ENCODE measurements at regions not wholly inside any gene's neighbourhood (a gene's known extent, or its start where the extent isn't known, plus 50 kb on each side); places are given as distances from the start of the nearest gene placed in this dataset.

GRCh38 chr2:187177253-187177652 lies 270.8 kb downstream of the CALCRL start:
- H3K27ac ChIP-seq: no peak overlapping the region
- DNase-seq (ENCODE audit: low spot score in 2 of 2): no peak
- H3K4me3 ChIP-seq: no peak overlapping the region
- TF ChIP-seq POLR2A (IDR thresholded peaks at IDR 0.05) (no peak), POLR2AphosphoS5 (IDR thresholded peaks at IDR 0.05) (no peak), CTCF (IDR thresholded peaks at IDR 0.05) (no peak)
- no peaks in the 10 kb centered on the region for H3K4me1 ChIP-seq
- H3K36me3 ChIP-seq: no peaks in the 10 kb centered on the region
- H3K9me3 ChIP-seq: peaks cover under 1 to 1% of the 10 kb centered on the region in 2 donors
- intact Hi-C loops (cut with DNase I; ENCODE audit: low total_unique reads): no loop called here
- H3K27me3 ChIP-seq: no peaks in the 10 kb centered on the region

GRCh38 chr2:187174582-187174981 lies 273.5 kb downstream of the CALCRL start:
- intact Hi-C loops (cut with DNase I; ENCODE audit: low total_unique reads): no loop called here
- H3K9me3 ChIP-seq: no peaks in the 10 kb centered on the region
- H3K4me3 ChIP-seq: no peak overlapping the region
- H3K27me3 ChIP-seq: no peaks in the 10 kb centered on the region
- H3K36me3 ChIP-seq: no peaks in the 10 kb centered on the region
- H3K27ac ChIP-seq: no peak overlapping the region
- TF ChIP-seq POLR2A (IDR thresholded peaks at IDR 0.05) (no peak), CTCF (IDR thresholded peaks at IDR 0.05) (no peak), POLR2AphosphoS5 (IDR thresholded peaks at IDR 0.05) (no peak)
- no peak for DNase-seq (ENCODE audit: low spot score in 2 of 2)
- no peaks in the 10 kb centered on the region for H3K4me1 ChIP-seq

DNA sequence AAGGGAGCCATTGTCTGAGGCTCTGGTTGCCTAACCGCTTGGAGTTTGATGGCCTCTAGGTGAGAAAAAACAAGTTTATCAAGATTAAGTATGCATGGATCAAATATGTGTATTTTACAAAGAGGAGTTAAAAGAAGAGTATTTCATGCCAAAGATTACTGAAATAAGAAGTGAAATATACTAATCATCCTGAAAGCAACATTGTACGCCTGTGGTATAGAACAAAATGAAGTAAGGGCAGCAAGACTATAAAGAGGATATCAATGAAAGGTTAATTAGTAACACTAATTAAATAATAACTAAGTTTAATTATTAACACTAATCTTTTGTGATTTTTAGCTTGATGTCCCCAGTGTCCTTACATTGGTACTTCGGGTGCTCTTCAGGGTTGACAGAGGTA lies 276.7 kb downstream of the CALCRL start:
- intact Hi-C loops (cut with DNase I; ENCODE audit: low total_unique reads): no loop called here
- H3K27me3 ChIP-seq: no peaks in the 10 kb centered on the region

DNA sequence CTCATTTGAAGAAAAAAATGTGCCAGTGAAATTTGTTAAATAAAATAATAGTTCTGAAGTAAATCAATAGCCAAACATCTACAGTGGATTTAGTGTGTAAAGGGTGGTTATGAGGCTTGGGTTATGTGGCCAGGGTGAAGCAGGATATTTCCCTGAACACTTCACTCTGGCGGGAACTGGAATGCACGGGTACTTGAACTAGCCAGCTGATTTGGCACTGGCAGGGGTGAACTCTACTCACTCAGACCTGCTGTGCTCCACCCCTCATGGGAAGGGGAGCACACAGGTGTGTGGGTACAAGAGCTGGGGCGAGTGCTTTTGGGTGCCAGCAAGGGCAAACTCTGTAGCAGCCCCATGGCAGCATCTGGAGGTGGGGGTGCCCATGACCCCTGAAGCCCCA lies 278.2 kb downstream of the CALCRL start:
- Histone ChIP-seq H3K9me3 (no peaks in the 10 kb centered on the region), H3K27ac (no peak overlapping the region), H3K4me1 (no peaks in the 10 kb centered on the region), H3K36me3 (no peaks in the 10 kb centered on the region), H3K4me3 (no peak overlapping the region), H3K27me3 (no peaks in the 10 kb centered on the region)
- no peak for DNase-seq (ENCODE audit: low spot score in 2 of 2)
- intact Hi-C loops (cut with DNase I; ENCODE audit: low total_unique reads): no loop called here
- TF ChIP-seq POLR2AphosphoS5 (IDR thresholded peaks at IDR 0.05): no peak
- no peak for TF ChIP-seq POLR2A (IDR thresholded peaks at IDR 0.05)
- TF ChIP-seq CTCF (IDR thresholded peaks at IDR 0.05): no peak

More for the DNA sequence above, 276.7 kb downstream of the CALCRL start:
- no peaks in the 10 kb centered on the region for H3K9me3 ChIP-seq
- H3K4me3 ChIP-seq: no peak overlapping the region
- H3K36me3 ChIP-seq: no peaks in the 10 kb centered on the region
- no peak for TF ChIP-seq CTCF (IDR thresholded peaks at IDR 0.05)
- no peak for TF ChIP-seq POLR2AphosphoS5 (IDR thresholded peaks at IDR 0.05)
- no peak for TF ChIP-seq POLR2A (IDR thresholded peaks at IDR 0.05)
- no peaks in the 10 kb centered on the region for H3K4me1 ChIP-seq
- no peak overlapping the region for H3K27ac ChIP-seq
- DNase-seq (ENCODE audit: low spot score in 2 of 2): no peak

GRCh38 chr2:187168720-187169713 lies 279.0 kb downstream of the CALCRL start:
- intact Hi-C loops (cut with DNase I; ENCODE audit: low total_unique reads): no loop called here
- Histone ChIP-seq H3K27me3 (no peaks in the 10 kb centered on the region), H3K9me3 (no peaks in the 10 kb centered on the region), H3K4me3 (no peak overlapping the region), H3K36me3 (no peaks in the 10 kb centered on the region), H3K4me1 (no peaks in the 10 kb centered on the region), H3K27ac (no peak overlapping the region)
- DNase-seq (ENCODE audit: low spot score in 2 of 2): no peak
- TF ChIP-seq POLR2A (IDR thresholded peaks at IDR 0.05) (no peak), POLR2AphosphoS5 (IDR thresholded peaks at IDR 0.05) (no peak), CTCF (IDR thresholded peaks at IDR 0.05) (no peak)
